GM18520 (cell line): ENCODE measurements at regions not wholly inside any gene's neighbourhood (a gene's known extent, or its start where the extent isn't known, plus 50 kb on each side); places are given as distances from the start of the nearest gene placed in this dataset.

ENCODE experiments used
- ATAC-seq: cut with Tn5 transposase; IDR thresholded peaks from one replicate; pipeline ENCODE4 v1.9.1; 2021; ENCODE audit not compliant: unreplicated experiment

GRCh38 chr21:31502537-31503143 is 156.9 kb upstream of the SOD1 start:
- no peak for ATAC-seq

GRCh38 chr21:31501926-31502325 is 157.6 kb upstream of the SOD1 start:
- ATAC-seq, result no peak

- no peak for ATAC-seq
These were observed 156.9 kb upstream of the TIAM1 start for GRCh38 chr21:31500982-31501381.

GRCh38 chr21:31500071-31500470 is 156.0 kb upstream of the TIAM1 start:
- ATAC-seq, result no peak

DNA sequence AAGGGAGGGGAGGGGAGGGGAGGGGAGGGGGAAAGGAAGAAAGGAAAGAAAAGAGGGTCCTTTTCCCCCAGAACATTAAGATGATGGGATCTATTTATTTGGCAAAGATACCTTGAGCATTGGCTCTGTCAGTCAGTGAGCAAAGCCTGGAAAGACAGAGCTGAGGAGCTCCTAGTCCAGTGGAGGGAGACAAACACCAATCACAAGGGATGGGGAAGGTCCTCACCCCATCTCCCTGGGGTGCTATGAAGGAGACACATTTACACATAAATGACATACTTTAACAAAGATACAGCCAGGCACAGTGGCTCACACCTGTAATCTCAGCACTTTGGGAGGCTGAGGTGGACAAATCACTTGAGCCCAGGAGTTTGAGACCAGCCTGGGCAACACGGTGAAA is 154.9 kb upstream of the TIAM1 start:
- ATAC-seq, result no peak

GRCh38 chr21:31497914-31498313 is 153.9 kb upstream of the TIAM1 start:
- ATAC-seq, result no peak

GRCh38 chr21:31493350-31493880 is 149.4 kb upstream of the TIAM1 start:
- ATAC-seq, result no peak

DNA sequence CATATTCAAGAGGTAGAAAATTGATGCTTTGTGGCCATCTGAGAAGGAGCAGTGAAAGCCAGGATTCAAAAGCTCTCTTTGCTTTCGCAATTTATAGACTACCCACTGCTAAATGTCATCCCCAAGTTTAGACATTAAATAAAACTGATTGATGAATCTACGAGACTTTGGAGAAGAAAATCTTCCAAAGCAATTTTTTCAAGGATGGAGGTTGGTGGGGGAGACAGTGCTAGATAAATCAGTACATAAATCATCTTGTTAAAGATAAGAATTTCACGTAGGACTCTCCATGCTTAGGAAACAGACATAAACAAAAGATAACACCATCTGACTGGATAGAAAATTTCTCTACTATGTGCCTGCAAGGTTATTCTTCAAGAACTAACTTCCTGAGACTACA is 147.6 kb upstream of the TIAM1 start:
- ATAC-seq, result no peak

GRCh38 chr21:31490443-31490842 is 146.4 kb upstream of the TIAM1 start:
- ATAC-seq, result no peak

- no peak for ATAC-seq
These were observed 145.7 kb upstream of the TIAM1 start for GRCh38 chr21:31489726-31490125.

GRCh38 chr21:31489014-31489413 is 145.0 kb upstream of the TIAM1 start:
- no peak for ATAC-seq

DNA sequence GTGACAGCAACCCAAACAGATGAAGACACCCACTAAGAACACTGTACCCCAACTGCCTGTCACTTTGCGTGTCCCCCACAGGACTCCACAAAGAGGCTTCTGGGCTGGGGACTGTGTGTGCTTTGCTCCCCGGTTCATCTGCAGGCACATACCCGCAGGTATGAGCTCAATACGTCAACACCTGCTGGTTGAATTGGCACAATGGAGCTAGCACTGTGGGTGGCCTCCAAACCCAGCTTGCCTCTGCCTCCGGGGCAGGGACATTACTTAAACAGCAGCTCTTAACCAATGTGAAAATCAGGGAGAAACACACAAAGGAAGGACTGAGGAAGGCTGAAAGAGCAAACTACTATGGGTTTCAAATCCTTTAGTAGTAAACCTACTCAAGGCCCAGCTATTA is 140.2 kb upstream of the TIAM1 start:
- ATAC-seq, result no peak

GRCh38 chr21:31483146-31483545 is 139.1 kb upstream of the TIAM1 start:
- ATAC-seq, result no peak

- no peak for ATAC-seq
These were observed 138.4 kb upstream of the TIAM1 start for GRCh38 chr21:31482460-31482859.

DNA sequence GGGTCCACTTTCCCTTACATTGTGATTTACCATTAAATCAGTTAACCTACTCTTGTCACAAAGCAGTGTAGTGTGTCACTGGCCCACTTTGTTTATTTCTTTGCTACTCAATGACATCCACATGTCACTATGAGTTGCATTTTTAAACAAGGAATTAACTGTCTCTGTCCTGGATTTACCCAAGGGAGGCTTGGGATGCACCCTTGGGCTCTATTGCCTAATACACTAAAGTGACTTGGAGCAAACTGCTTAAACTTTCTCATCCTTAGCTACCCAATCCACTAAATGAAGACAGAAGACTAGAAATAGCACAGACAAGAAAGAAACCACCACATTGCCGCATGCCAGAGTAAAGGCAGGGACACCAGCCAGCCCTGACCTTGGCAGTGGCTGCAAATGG is 136.2 kb upstream of the TIAM1 start:
- no peak for ATAC-seq

DNA sequence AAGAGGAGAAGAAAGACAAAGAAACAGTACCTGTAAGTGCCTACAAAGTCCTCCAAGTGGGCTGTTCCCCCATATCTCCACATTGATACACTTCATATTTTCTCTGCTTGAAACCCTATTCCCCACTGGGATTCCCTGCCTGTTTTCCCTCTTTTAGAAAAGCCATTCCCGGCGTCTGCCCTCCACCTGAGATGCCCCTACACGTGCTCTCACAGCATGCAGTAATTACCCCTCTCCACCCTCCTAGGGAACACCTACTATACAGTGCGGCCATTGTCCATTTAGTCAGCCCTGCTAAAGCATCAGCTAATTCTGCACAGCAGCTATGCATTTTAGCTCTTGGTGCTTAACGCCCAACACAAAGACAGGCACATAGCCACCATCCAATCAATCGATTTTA is 135.7 kb upstream of the TIAM1 start:
- no peak for ATAC-seq

GRCh38 chr21:31479222-31479621 is 135.2 kb upstream of the TIAM1 start:
- no peak for ATAC-seq

GRCh38 chr21:31476263-31477022 is 132.4 kb upstream of the TIAM1 start:
- no peak for ATAC-seq

DNA sequence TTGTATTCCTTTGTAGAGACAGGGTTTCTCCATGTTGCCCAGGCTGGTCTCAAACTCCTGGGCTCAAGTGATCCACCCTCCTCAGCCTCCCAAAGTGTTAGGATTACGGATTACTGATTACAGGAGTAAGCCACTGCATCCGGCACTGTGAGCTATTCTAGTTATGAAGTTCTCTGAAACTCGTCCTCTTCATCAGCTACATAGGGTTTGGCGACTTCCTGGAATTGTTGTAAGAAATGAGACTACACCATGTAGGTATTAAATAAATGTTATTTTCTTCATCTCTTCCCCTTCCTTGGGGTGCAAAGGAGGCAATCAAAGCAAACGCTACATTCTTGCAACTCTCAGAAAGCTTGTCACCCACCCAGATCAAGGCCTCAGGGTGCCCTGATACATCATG is 131.2 kb upstream of the TIAM1 start:
- ATAC-seq, result no peak

- ATAC-seq, result no peak
These were observed 129.8 kb upstream of the TIAM1 start for GRCh38 chr21:31473685-31474345.

GRCh38 chr21:31471865-31472264 is 127.8 kb upstream of the TIAM1 start:
- no peak for ATAC-seq
